ENCODE measurements at regions not wholly inside any gene's neighbourhood (a gene's known extent, or its start where the extent isn't known, plus 50 kb on each side); places are given as distances from the start of the nearest gene placed in this dataset.

GRCh38 chr17:59485015-59485414 lies 80.4 kb upstream of the DHX40 start:
- no peaks in the 10 kb centered on the region for H3F3A ChIP-seq (ENCODE audit: insufficient read depth, low read length, poor library complexity, severe bottlenecking)
- H3K27me3 ChIP-seq (ENCODE audit: insufficient read depth, low read depth, low read length): no peaks in the 10 kb centered on the region
- no peaks in the 10 kb centered on the region for H3K79me2 ChIP-seq (replicated peaks; ENCODE audit: insufficient read depth, low read length)
- no peak overlapping the region for H3K9ac ChIP-seq (ENCODE audit: low read length)
- no peaks in the 10 kb centered on the region for H3K9me3 ChIP-seq (ENCODE audit: low read length)
- H3K27ac ChIP-seq (ENCODE audit: low read length): no peak overlapping the region
- no peaks in the 10 kb centered on the region for H4K20me1 ChIP-seq (ENCODE audit: insufficient read depth)
- H3K9me2 ChIP-seq (ENCODE audit: insufficient read depth, low read length): no peaks in the 10 kb centered on the region
- H2AFZ ChIP-seq (ENCODE audit: low read depth, low read length): no peak overlapping the region
- TF ChIP-seq RAD21 (conservative IDR thresholded peaks at IDR 0.05) (no peak), REST (IDR thresholded peaks at IDR 0.05; ENCODE audit: borderline replicate concordance) (no peak)
- H3K36me3 ChIP-seq (ENCODE audit: insufficient read depth, low read length): no peaks in the 10 kb centered on the region
- no peak overlapping the region for H3K4me3 ChIP-seq (ENCODE audit: low read length)
- no peak overlapping the region for H3K4me2 ChIP-seq (ENCODE audit: low read length)

GRCh38 chr17:59485946-59486345 lies 79.5 kb upstream of the DHX40 start:
- no peak overlapping the region for H2AFZ ChIP-seq (ENCODE audit: low read depth, low read length)
- TF ChIP-seq RAD21 (conservative IDR thresholded peaks at IDR 0.05) (no peak), POLR2AphosphoS5 (IDR thresholded peaks at IDR 0.05) (no peak), SMC3 (conservative IDR thresholded peaks at IDR 0.05; ENCODE audit: poor library complexity) (no peak), CTCF (IDR thresholded peaks at IDR 0.05; ENCODE audit: poor library complexity, severe bottlenecking) (no peak), MXI1 (conservative IDR thresholded peaks at IDR 0.05; ENCODE audit: poor library complexity, severe bottlenecking) (no peak), TAF1 (IDR thresholded peaks at IDR 0.05; ENCODE audit: low read depth) (no peak), EP300 (conservative IDR thresholded peaks at IDR 0.05; ENCODE audit: poor library complexity, severe bottlenecking) (no peak), REST (IDR thresholded peaks at IDR 0.05; ENCODE audit: borderline replicate concordance) (no peak), EZH2 (IDR thresholded peaks at IDR 0.05; ENCODE audit: borderline replicate concordance, insufficient read depth, low read length, poor library complexity, severe bottlenecking) (no peak)
- H3K36me3 ChIP-seq (ENCODE audit: insufficient read depth, low read length): no peaks in the 10 kb centered on the region
- H3K4me2 ChIP-seq (ENCODE audit: low read length): no peak overlapping the region
- no peaks in the 10 kb centered on the region for H3K9me3 ChIP-seq (ENCODE audit: low read length)
- H3F3A ChIP-seq (ENCODE audit: insufficient read depth, low read length, poor library complexity, severe bottlenecking): no peaks in the 10 kb centered on the region
- no peak overlapping the region for H3K4me3 ChIP-seq (ENCODE audit: low read length)
- no peak overlapping the region for H3K9ac ChIP-seq (ENCODE audit: low read length)
- H3K9me2 ChIP-seq (ENCODE audit: insufficient read depth, low read length): no peaks in the 10 kb centered on the region
- H4K20me1 ChIP-seq (ENCODE audit: insufficient read depth): no peaks in the 10 kb centered on the region
- no peaks in the 10 kb centered on the region for H3K79me2 ChIP-seq (replicated peaks; ENCODE audit: insufficient read depth, low read length)
- H3K27me3 ChIP-seq (ENCODE audit: insufficient read depth, low read depth, low read length): no peaks in the 10 kb centered on the region
- H3K27ac ChIP-seq (ENCODE audit: low read length): no peak overlapping the region

All from neural cell (in vitro differentiated cells).